ENCODE measurements at regions not wholly inside any gene's neighbourhood (a gene's known extent, or its start where the extent isn't known, plus 50 kb on each side); places are given as distances from the start of the nearest gene placed in this dataset.
"Not testable (repeated sequence)": the region's sequence is repeated elsewhere in the genome, so short reads cannot be mapped to it uniquely, and the experiment has no call there.

GRCh38 chr13:82963226-82964099, 918.8 kb downstream of the SLITRK1 start:
- no peak for DNase-seq (ENCODE audit: low read depth in 2 of 2)

GRCh38 chr13:82962397-82962796, 919.9 kb downstream of the SLITRK1 start:
- no peak for DNase-seq (ENCODE audit: low read depth in 2 of 2)

- DNase-seq (ENCODE audit: low read depth in 2 of 2), result no peak
Observed at GRCh38 chr13:82961757-82962156, 920.5 kb downstream of the SLITRK1 start.

GRCh38 chr13:82952336-82952735, 929.9 kb downstream of the SLITRK1 start:
- DNase-seq (ENCODE audit: low read depth in 2 of 2), result not testable (repeated sequence)

- DNase-seq (ENCODE audit: low read depth in 2 of 2), result no peak
Observed at GRCh38 chr13:82947683-82948082, 934.6 kb downstream of the SLITRK1 start.

- DNase-seq (ENCODE audit: low read depth in 2 of 2), result no peak
Observed at GRCh38 chr13:82947191-82947621, 935.1 kb downstream of the SLITRK1 start.

GRCh38 chr13:82938644-82939043, 943.6 kb downstream of the SLITRK1 start:
- DNase-seq (ENCODE audit: low read depth in 2 of 2), result no peak

- no peak for DNase-seq (ENCODE audit: low read depth in 2 of 2)
Observed at GRCh38 chr13:82934000-82934399, 948.3 kb downstream of the SLITRK1 start.

GRCh38 chr13:82925114-82925513, 957.2 kb downstream of the SLITRK1 start:
- DNase-seq (ENCODE audit: low read depth in 2 of 2), result no peak

GRCh38 chr13:82917984-82918383, 964.3 kb downstream of the SLITRK1 start:
- DNase-seq (ENCODE audit: low read depth in 2 of 2), result no peak

- DNase-seq (ENCODE audit: low read depth in 2 of 2), result no peak
Observed at GRCh38 chr13:82912564-82912963, 969.7 kb downstream of the SLITRK1 start.

GRCh38 chr13:82905071-82905470, 977.2 kb downstream of the SLITRK1 start:
- no peak for DNase-seq (ENCODE audit: low read depth in 2 of 2)

GRCh38 chr13:82900453-82900852, 981.8 kb downstream of the SLITRK1 start:
- no peak for DNase-seq (ENCODE audit: low read depth in 2 of 2)

- DNase-seq (ENCODE audit: low read depth in 2 of 2), result no peak
Observed at GRCh38 chr13:82898586-82898985, 983.7 kb downstream of the SLITRK1 start.

- no peak for DNase-seq (ENCODE audit: low read depth in 2 of 2)
Observed at GRCh38 chr13:82879921-82880320, 1002.4 kb downstream of the SLITRK1 start.

GRCh38 chr13:82878536-82878935, 1003.7 kb downstream of the SLITRK1 start:
- DNase-seq (ENCODE audit: low read depth in 2 of 2), result no peak

GRCh38 chr13:82867284-82867683, 1015.0 kb downstream of the SLITRK1 start:
- no peak for DNase-seq (ENCODE audit: low read depth in 2 of 2)

GRCh38 chr13:82850644-82851043, 1031.6 kb downstream of the SLITRK1 start:
- no peak for DNase-seq (ENCODE audit: low read depth in 2 of 2)

- DNase-seq (ENCODE audit: low read depth in 2 of 2), result no peak
Observed at GRCh38 chr13:82848766-82849165, 1033.5 kb downstream of the SLITRK1 start.

- DNase-seq (ENCODE audit: low read depth in 2 of 2), result no peak
Observed at GRCh38 chr13:82847595-82847994, 1034.7 kb downstream of the SLITRK1 start.

GRCh38 chr13:82833923-82834322, 1048.4 kb downstream of the SLITRK1 start:
- DNase-seq (ENCODE audit: low read depth in 2 of 2), result no peak

- DNase-seq (ENCODE audit: low read depth in 2 of 2), result no peak
Observed at GRCh38 chr13:82829040-82829439, 1053.2 kb downstream of the SLITRK1 start.

- no peak for DNase-seq (ENCODE audit: low read depth in 2 of 2)
Observed at GRCh38 chr13:82827724-82828123, 1054.5 kb downstream of the SLITRK1 start.

- DNase-seq (ENCODE audit: low read depth in 2 of 2), result no peak
Observed at GRCh38 chr13:82822935-82823334, 1059.3 kb downstream of the SLITRK1 start.
